ENCODE measurements at regions not wholly inside any gene's neighbourhood (a gene's known extent, or its start where the extent isn't known, plus 50 kb on each side); places are given as distances from the start of the nearest gene placed in this dataset.

DNA sequence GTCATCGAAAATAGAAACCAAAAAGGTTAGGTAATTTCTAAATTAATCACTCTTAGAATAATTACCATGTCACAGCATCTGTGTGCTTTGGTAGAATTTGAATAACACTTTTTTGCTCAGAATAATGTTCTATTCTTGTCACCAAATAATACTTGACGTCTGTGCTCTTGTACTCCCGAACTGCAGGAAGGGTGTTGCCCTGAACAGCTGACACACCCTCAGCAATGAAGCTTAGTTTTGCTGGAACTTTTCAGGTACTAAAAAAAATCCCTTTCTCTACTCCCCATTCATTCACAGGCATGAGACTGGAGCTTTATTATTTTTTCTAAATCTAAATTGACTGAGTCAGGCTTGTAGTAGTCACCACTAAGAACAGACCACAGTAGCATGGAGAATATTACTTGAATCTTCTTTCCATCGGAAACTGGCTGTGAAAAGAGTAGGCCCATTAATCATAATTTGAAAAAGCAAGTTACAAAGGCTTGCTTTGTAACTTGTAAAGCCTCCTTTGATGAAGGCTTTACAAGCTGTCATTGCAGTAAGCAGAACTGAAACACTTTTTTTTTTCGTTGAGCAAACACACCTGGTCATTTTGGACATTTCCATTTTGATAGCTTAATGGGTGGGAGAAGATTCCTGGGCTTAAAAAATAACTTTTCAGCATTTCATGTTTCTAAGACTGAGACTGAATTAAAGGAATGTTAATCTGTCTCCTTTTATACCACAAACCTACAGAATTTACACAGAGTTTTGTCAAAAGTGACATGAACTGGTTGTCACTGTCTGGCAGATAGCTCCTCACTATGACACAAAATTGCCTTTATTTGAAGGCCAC is 70.3 kb upstream of the PELI1 start:
- Histone ChIP-seq H3K27ac (ENCODE audit: low read length) (no peak overlapping the region), H3K4me3 (ENCODE audit: low read length) (no peak overlapping the region), H3K79me2 (replicated peaks; ENCODE audit: insufficient read depth, low read length) (no peaks in the 10 kb centered on the region), H2AFZ (ENCODE audit: low read depth, low read length) (no peak overlapping the region), H4K20me1 (ENCODE audit: insufficient read depth) (no peaks in the 10 kb centered on the region), H3K9me2 (ENCODE audit: insufficient read depth, low read length) (no peaks in the 10 kb centered on the region), H3F3A (ENCODE audit: insufficient read depth, low read length, poor library complexity, severe bottlenecking) (no peaks in the 10 kb centered on the region), H3K9me3 (ENCODE audit: low read length) (no peaks in the 10 kb centered on the region), H3K27me3 (ENCODE audit: insufficient read depth, low read depth, low read length) (no peaks in the 10 kb centered on the region), H3K36me3 (ENCODE audit: insufficient read depth, low read length) (no peaks in the 10 kb centered on the region), H3K4me2 (ENCODE audit: low read length) (no peak overlapping the region), H3K9ac (ENCODE audit: low read length) (no peak overlapping the region)
- peak; percentile 80 for TF ChIP-seq EP300 (conservative IDR thresholded peaks at IDR 0.05; ENCODE audit: poor library complexity, severe bottlenecking)
- TF ChIP-seq TAF1 (IDR thresholded peaks at IDR 0.05; ENCODE audit: low read depth): no peak

DNA sequence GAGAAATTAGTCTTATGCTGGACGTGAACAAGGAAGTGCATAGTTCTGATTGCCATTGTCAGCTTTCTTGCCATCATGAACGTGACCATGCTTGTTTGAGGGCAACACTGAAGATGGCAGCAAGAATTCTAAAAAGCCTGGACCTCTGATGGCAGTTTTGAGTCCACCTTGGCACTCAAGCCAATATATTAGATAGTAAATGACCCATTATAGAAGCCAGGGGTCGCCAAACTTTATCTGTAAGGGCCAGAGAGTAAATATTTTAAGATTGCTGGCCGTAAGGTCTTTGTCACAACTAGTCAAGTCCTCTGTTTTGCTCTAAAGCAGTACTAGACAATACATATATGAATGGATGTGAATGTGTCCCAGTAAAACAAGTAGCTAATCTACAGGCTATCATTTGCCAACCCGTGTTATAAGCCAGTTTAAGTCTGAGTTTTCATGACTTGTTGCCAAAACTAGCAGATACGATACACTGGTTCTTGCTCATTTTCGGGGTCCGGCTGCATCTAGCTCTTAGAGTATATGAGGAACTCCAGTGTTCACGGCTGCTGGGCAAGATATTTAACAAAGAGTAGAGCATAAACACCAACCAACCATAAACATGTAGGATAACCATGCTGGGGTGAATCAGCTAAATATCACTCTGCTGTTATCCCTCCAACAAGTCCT is 73.1 kb upstream of the PELI1 start:
- Histone ChIP-seq H3F3A (ENCODE audit: insufficient read depth, low read length, poor library complexity, severe bottlenecking) (no peaks in the 10 kb centered on the region), H3K4me3 (ENCODE audit: low read length) (no peak overlapping the region), H2AFZ (ENCODE audit: low read depth, low read length) (no peak overlapping the region), H3K9me3 (ENCODE audit: low read length) (no peaks in the 10 kb centered on the region), H3K9ac (ENCODE audit: low read length) (no peak overlapping the region), H3K27ac (ENCODE audit: low read length) (no peak overlapping the region), H4K20me1 (ENCODE audit: insufficient read depth) (no peaks in the 10 kb centered on the region), H3K27me3 (ENCODE audit: insufficient read depth, low read depth, low read length) (no peaks in the 10 kb centered on the region), H3K4me2 (ENCODE audit: low read length) (no peak overlapping the region), H3K36me3 (ENCODE audit: insufficient read depth, low read length) (no peaks in the 10 kb centered on the region), H3K79me2 (replicated peaks; ENCODE audit: insufficient read depth, low read length) (no peaks in the 10 kb centered on the region), H3K9me2 (ENCODE audit: insufficient read depth, low read length) (no peaks in the 10 kb centered on the region)
- no peak for TF ChIP-seq TAF1 (IDR thresholded peaks at IDR 0.05; ENCODE audit: low read depth)
- TF ChIP-seq RAD21 (conservative IDR thresholded peaks at IDR 0.05): no peak
- TF ChIP-seq EZH2 (IDR thresholded peaks at IDR 0.05; ENCODE audit: borderline replicate concordance, insufficient read depth, low read length, poor library complexity, severe bottlenecking): no peak

DNA sequence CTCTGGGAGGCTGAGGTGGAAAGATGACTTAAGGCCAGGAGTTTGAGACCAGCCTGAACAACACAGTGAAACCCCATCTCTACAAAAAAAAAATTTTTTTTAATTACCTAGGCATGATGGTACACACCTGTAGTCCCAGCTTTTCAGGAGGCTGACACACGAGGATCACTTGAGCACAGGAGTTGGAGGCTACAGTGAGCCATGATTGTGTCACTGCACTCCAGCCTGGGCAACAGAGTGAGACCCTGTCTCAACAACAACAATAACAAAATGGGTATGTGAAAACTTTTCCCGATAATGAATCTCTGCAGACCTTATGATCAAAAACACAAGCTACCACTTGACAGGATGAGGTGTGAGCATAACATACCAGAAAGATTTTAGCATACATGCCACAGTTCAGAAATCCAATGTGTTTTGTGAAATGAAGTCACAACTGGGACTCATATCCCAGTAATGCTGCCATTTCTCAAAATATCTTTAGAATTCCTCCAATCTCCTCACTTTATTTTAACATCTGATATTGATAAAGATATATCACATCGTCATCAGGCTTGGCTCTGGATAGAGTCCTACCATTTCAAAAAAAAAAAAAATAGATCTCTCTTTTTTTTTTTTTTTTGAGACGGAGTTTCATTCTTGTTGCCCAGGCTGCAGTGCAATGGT is 74.0 kb upstream of the PELI1 start:
- Histone ChIP-seq H3F3A (ENCODE audit: insufficient read depth, low read length, poor library complexity, severe bottlenecking) (no peaks in the 10 kb centered on the region), H3K4me3 (ENCODE audit: low read length) (no peak overlapping the region), H3K27me3 (ENCODE audit: insufficient read depth, low read depth, low read length) (no peaks in the 10 kb centered on the region), H2AFZ (ENCODE audit: low read depth, low read length) (no peak overlapping the region), H3K27ac (ENCODE audit: low read length) (no peak overlapping the region), H3K9me2 (ENCODE audit: insufficient read depth, low read length) (no peaks in the 10 kb centered on the region), H4K20me1 (ENCODE audit: insufficient read depth) (no peaks in the 10 kb centered on the region), H3K9ac (ENCODE audit: low read length) (no peak overlapping the region), H3K4me2 (ENCODE audit: low read length) (no peak overlapping the region), H3K79me2 (replicated peaks; ENCODE audit: insufficient read depth, low read length) (no peaks in the 10 kb centered on the region), H3K36me3 (ENCODE audit: insufficient read depth, low read length) (no peaks in the 10 kb centered on the region), H3K9me3 (ENCODE audit: low read length) (no peaks in the 10 kb centered on the region)
- TF ChIP-seq, protein P1, sequence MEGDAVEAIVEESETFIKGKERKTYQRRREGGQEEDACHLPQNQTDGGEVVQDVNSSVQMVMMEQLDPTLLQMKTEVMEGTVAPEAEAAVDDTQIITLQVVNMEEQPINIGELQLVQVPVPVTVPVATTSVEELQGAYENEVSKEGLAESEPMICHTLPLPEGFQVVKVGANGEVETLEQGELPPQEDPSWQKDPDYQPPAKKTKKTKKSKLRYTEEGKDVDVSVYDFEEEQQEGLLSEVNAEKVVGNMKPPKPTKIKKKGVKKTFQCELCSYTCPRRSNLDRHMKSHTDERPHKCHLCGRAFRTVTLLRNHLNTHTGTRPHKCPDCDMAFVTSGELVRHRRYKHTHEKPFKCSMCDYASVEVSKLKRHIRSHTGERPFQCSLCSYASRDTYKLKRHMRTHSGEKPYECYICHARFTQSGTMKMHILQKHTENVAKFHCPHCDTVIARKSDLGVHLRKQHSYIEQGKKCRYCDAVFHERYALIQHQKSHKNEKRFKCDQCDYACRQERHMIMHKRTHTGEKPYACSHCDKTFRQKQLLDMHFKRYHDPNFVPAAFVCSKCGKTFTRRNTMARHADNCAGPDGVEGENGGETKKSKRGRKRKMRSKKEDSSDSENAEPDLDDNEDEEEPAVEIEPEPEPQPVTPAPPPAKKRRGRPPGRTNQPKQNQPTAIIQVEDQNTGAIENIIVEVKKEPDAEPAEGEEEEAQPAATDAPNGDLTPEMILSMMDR (IDR thresholded peaks at IDR 0.05; ENCODE audit: poor library complexity, severe bottlenecking): no peak
- TF ChIP-seq, protein P2, sequence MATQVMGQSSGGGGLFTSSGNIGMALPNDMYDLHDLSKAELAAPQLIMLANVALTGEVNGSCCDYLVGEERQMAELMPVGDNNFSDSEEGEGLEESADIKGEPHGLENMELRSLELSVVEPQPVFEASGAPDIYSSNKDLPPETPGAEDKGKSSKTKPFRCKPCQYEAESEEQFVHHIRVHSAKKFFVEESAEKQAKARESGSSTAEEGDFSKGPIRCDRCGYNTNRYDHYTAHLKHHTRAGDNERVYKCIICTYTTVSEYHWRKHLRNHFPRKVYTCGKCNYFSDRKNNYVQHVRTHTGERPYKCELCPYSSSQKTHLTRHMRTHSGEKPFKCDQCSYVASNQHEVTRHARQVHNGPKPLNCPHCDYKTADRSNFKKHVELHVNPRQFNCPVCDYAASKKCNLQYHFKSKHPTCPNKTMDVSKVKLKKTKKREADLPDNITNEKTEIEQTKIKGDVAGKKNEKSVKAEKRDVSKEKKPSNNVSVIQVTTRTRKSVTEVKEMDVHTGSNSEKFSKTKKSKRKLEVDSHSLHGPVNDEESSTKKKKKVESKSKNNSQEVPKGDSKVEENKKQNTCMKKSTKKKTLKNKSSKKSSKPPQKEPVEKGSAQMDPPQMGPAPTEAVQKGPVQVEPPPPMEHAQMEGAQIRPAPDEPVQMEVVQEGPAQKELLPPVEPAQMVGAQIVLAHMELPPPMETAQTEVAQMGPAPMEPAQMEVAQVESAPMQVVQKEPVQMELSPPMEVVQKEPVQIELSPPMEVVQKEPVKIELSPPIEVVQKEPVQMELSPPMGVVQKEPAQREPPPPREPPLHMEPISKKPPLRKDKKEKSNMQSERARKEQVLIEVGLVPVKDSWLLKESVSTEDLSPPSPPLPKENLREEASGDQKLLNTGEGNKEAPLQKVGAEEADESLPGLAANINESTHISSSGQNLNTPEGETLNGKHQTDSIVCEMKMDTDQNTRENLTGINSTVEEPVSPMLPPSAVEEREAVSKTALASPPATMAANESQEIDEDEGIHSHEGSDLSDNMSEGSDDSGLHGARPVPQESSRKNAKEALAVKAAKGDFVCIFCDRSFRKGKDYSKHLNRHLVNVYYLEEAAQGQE (IDR thresholded peaks at IDR 0.05; ENCODE audit: borderline replicate concordance): no peak
- TF ChIP-seq TAF1 (IDR thresholded peaks at IDR 0.05; ENCODE audit: low read depth): no peak
- TF ChIP-seq EZH2 (IDR thresholded peaks at IDR 0.05; ENCODE audit: borderline replicate concordance, insufficient read depth, low read length, poor library complexity, severe bottlenecking): no peak
- no peak for TF ChIP-seq SMC3 (conservative IDR thresholded peaks at IDR 0.05; ENCODE audit: poor library complexity)
- no peak for TF ChIP-seq RAD21 (conservative IDR thresholded peaks at IDR 0.05)
- no peak for TF ChIP-seq EP300 (conservative IDR thresholded peaks at IDR 0.05; ENCODE audit: poor library complexity, severe bottlenecking)
- TF ChIP-seq POLR2AphosphoS5 (IDR thresholded peaks at IDR 0.05): no peak
- no peak for TF ChIP-seq MXI1 (conservative IDR thresholded peaks at IDR 0.05; ENCODE audit: poor library complexity, severe bottlenecking)
